ENCODE measurements at regions not wholly inside any gene's neighbourhood (a gene's known extent, or its start where the extent isn't known, plus 50 kb on each side); places are given as distances from the start of the nearest gene placed in this dataset.

DNA sequence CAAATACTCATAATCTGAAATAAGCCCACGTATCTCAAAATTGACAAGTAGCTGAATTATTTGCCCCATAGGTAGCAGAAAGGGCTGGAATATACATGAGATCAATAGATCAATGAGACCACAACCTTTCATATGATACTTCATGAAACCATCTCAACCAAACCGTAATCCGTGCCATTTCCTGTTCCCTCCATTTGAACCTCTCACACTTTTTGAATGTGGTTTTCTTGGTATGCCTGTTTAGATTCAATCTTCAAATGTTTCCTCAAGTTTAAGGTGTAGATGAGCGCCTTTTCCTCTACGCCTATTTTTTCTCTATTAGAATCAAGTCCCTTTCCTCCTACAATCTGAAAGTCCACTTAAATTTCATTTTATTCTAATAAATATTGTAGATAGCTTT lies 805.5 kb downstream of the EFNA5 start:
- Histone ChIP-seq H3K36me3 (no peaks in the 10 kb centered on the region), H3K27me3 (no peaks in the 10 kb centered on the region), H3K27ac (no peak overlapping the region), H3K4me1 (no peaks in the 10 kb centered on the region), H3K4me3 (no peak overlapping the region), H3K9me3 (no peaks in the 10 kb centered on the region)
- no peak for ATAC-seq
- WGBS (ENCODE audit: insufficient coverage, low coverage, low lambda C conversion rate, missing lambda C conversion rate), result 64% methylated on average over 5 of the region's 5 CpGs
- TF ChIP-seq POLR2A (IDR thresholded peaks at IDR 0.05), result no peak
- TF ChIP-seq, protein P1, sequence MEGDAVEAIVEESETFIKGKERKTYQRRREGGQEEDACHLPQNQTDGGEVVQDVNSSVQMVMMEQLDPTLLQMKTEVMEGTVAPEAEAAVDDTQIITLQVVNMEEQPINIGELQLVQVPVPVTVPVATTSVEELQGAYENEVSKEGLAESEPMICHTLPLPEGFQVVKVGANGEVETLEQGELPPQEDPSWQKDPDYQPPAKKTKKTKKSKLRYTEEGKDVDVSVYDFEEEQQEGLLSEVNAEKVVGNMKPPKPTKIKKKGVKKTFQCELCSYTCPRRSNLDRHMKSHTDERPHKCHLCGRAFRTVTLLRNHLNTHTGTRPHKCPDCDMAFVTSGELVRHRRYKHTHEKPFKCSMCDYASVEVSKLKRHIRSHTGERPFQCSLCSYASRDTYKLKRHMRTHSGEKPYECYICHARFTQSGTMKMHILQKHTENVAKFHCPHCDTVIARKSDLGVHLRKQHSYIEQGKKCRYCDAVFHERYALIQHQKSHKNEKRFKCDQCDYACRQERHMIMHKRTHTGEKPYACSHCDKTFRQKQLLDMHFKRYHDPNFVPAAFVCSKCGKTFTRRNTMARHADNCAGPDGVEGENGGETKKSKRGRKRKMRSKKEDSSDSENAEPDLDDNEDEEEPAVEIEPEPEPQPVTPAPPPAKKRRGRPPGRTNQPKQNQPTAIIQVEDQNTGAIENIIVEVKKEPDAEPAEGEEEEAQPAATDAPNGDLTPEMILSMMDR (IDR thresholded peaks at IDR 0.05), result no peak
- no peak for DNase-seq
- intact Hi-C loops (cut with DNase I), result no loop called here

DNA sequence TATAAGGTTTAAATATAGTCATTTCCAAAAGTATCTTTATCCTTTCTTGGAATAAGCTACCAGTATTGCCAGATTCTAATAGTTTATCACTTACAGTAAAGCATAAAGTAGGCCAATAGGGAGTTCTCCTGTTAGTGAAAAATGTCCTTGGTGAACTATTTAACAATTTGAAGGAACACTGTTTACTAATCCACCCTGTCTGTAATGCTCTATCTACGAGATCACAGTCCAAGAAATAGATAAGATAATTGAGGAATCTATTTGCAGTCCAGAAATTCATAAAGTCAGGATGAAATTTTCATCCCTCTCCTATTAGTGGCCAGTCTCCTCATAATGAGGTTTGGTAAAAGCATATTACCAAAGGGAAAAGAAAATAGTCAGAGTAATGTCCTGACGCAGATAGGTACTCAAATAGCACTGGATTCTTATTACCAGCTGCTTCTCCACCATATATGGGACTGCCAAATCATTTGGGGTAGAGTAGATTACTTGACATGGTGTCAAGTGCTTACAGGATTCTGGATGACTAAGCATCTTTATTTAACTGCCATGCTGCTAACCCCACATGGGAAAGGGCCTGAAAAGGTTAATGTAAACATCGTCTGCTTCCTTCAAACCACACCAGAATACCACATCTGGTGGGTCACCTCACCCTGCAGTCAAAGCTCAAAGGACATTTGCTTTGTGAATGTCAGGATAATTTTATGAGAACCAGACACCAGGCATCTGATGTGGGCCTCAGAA lies 808.1 kb downstream of the EFNA5 start:
- DNase-seq (no peak), ATAC-seq (no peak)
- H3K27me3 ChIP-seq, result no peaks in the 10 kb centered on the region
- 11% methylated on average over 3 of the region's 3 CpGs for WGBS (ENCODE audit: insufficient coverage, low coverage, low lambda C conversion rate, missing lambda C conversion rate)
- no peak overlapping the region for H3K27ac ChIP-seq
- H3K4me3 ChIP-seq, result no peak overlapping the region
- no peaks in the 10 kb centered on the region for H3K4me1 ChIP-seq
- TF ChIP-seq, protein P1 (IDR thresholded peaks at IDR 0.05), result no peak
- TF ChIP-seq POLR2A (IDR thresholded peaks at IDR 0.05), result no peak
- no peaks in the 10 kb centered on the region for H3K9me3 ChIP-seq
- H3K36me3 ChIP-seq, result no peaks in the 10 kb centered on the region
- intact Hi-C loops (cut with DNase I), result no loop called here

DNA sequence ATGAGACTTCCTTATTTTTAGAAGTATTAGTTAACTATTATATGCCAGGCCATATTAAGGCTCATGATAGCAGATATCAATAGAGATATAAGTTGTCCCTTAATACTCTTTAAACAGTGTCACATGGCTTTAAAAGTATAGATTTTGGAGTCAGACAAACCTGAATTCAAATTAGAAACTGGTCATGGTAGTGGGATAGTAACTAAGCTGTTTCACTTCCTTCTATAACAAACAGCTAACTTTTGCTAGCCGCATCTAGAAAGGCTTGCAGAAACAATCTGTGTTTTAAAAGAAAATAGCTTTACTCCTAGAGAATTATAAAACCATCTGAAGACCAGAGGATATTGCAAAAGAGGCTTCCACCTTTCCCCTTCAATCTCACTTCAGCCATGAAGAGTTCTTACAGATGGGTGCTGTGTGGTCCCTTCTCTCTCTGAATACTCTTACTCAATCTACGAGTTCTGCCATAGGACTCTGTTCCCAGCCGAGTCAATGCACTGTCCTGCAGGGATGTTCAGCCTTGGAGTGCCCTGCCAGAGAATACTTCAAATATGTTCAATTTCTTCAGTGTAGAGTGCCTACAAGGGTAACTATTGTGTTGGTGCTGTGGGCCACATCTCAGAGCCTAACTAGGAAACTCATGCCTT lies 810.2 kb downstream of the EFNA5 start:
- Histone ChIP-seq H3K36me3 (no peaks in the 10 kb centered on the region), H3K27ac (no peak overlapping the region), H3K4me3 (no peak overlapping the region), H3K9me3 (no peaks in the 10 kb centered on the region), H3K27me3 (no peaks in the 10 kb centered on the region), H3K4me1 (no peaks in the 10 kb centered on the region)
- WGBS (ENCODE audit: insufficient coverage, low coverage, low lambda C conversion rate, missing lambda C conversion rate), result 27% methylated on average over 3 of the region's 3 CpGs
- ATAC-seq (no peak), DNase-seq (no peak)
- intact Hi-C loops (cut with DNase I), result no loop called here
- no peak for TF ChIP-seq POLR2A (IDR thresholded peaks at IDR 0.05)
- TF ChIP-seq, protein P1 (IDR thresholded peaks at IDR 0.05), result no peak

DNA sequence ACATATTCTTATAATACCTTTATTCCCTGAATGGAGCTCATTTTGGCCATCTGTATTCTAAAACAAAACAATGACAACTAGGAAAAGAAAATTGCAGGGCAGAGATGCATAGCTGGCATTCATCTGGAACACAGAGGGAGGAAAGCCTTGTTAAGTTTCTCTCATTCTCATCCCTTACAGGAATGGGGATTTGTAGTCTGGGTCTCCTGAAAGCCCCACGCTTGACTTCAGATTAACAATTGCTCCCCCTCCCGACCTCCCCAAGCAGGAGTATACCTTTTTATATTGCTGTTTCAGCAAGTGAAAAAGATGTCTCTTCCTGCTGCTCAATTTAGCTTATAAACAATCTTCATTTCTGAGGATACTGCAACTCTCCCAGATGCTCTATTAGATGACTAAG lies 812.1 kb downstream of the EFNA5 start:
- Histone ChIP-seq H3K9me3 (no peaks in the 10 kb centered on the region), H3K27ac (no peak overlapping the region), H3K27me3 (no peaks in the 10 kb centered on the region), H3K36me3 (no peaks in the 10 kb centered on the region), H3K4me3 (no peak overlapping the region), H3K4me1 (no peaks in the 10 kb centered on the region)
- intact Hi-C loops (cut with DNase I), result no loop called here
- 36% methylated on average over 2 of the region's 2 CpGs for WGBS (ENCODE audit: insufficient coverage, low coverage, low lambda C conversion rate, missing lambda C conversion rate)
- TF ChIP-seq, protein P1 (IDR thresholded peaks at IDR 0.05), result no peak
- TF ChIP-seq POLR2A (IDR thresholded peaks at IDR 0.05), result no peak
- no peak for ATAC-seq
- DNase-seq, result no peak

Data from right lobe of liver (tissue), 6 donors.